MCF 10A (cell line): ENCODE measurements at regions not wholly inside any gene's neighbourhood (a gene's known extent, or its start where the extent isn't known, plus 50 kb on each side); places are given as distances from the start of the nearest gene placed in this dataset.

ENCODE experiments used
- BruUV-seq: library from RNA; stranded (reverse); fragments of 400-500 nt; replicated peaks from 2 replicates; lab custom pipeline; 2021; lab: Mats Ljungman, UMichigan
- CTCF ChIA-PET: fragments of 300-600 bp; sonication (Branson Sonifier 250); formaldehyde crosslinking; extraction: SDS; loops from one replicate; lab custom pipeline; 2021; ENCODE audit warnings: antibody characterized with exemption, inconsistent platforms; lab: Yijun Ruan, JAX
- POLR2A ChIA-PET: fragments of 300-600, 350-650 bp; sonication (Branson Sonifier 250); formaldehyde crosslinking; extraction: SDS; loops from one replicate; lab custom pipeline; 2020; ENCODE audit warnings: antibody characterized with exemption, inconsistent platforms; lab: Yijun Ruan, JAX
- DNase-seq: peaks from one replicate; pipeline ENCODE4 v3.0.0-alpha.2; 2018; ENCODE audit not compliant: unreplicated experiment
- H3K27ac Mint-ChIP-seq: one replicate; pipeline ENCODE4 v1.8.0; 2022; ENCODE audit warnings: mild to moderate bottlenecking, low read depth, mixed read lengths; ENCODE audit not compliant: unreplicated experiment
- H3K27me3 Mint-ChIP-seq: one replicate; pipeline ENCODE4 v1.8.0; 2022; ENCODE audit warnings: mixed read lengths; ENCODE audit not compliant: insufficient read depth, unreplicated experiment
- H3K36me3 Mint-ChIP-seq: one replicate; pipeline ENCODE4 v1.8.0; 2022; ENCODE audit warnings: mild to moderate bottlenecking, moderate library complexity, mixed read lengths; ENCODE audit not compliant: insufficient read depth, unreplicated experiment
- H3K4me1 Mint-ChIP-seq: one replicate; pipeline ENCODE4 v1.8.0; 2022; ENCODE audit warnings: mixed read lengths; ENCODE audit not compliant: insufficient read depth, unreplicated experiment
- H3K4me3 Mint-ChIP-seq: one replicate; pipeline ENCODE4 v1.8.0; 2022; ENCODE audit warnings: mild to moderate bottlenecking, moderate library complexity, mixed read lengths; ENCODE audit not compliant: unreplicated experiment
- H3K9me3 Mint-ChIP-seq: one replicate; pipeline ENCODE4 v1.8.0; 2022; ENCODE audit warnings: mixed read lengths; ENCODE audit not compliant: unreplicated experiment
- CTCF ChIP-seq: fragments of 200-600 bp; IDR thresholded peaks from one replicate; pipeline ENCODE4 v1.8.0; 2022; ENCODE audit warnings: antibody characterized with exemption, mild to moderate bottlenecking; ENCODE audit not compliant: unreplicated experiment
- intact Hi-C: fragments of 100-400 bp; cut with micrococcal nuclease; formaldehyde crosslinking; loops from 2 replicates; pipeline ENCODE4 v1.14.1; 2022

GRCh38 chr6:77205936-77206335, 257.4 kb downstream of the HTR1B start:
- Mint-ChIP-seq H3K27me3 (no peaks in the 10 kb centered on the region), H3K9me3 (peaks cover 7% of the 10 kb centered on the region), H3K4me1 (no peaks in the 10 kb centered on the region), H3K27ac (no peak overlapping the region), H3K4me3 (no peak overlapping the region), H3K36me3 (peaks cover 7% of the 10 kb centered on the region)
- ChIA-PET POLR2A (interaction anchor here (1.1 kb wide), 1 partner anchor 9 kb away, joined by 3 read pairs; no protein-coding TSS in a partner anchor), CTCF (interaction anchor here (0.7 kb wide), 1 partner anchor 27 kb away, joined by 4 read pairs; no protein-coding TSS in a partner anchor)
- BruUV-seq, result no TSS peak
- no peak for TF ChIP-seq CTCF
- intact Hi-C loops, result no loop called here
- no peak for DNase-seq

- TF ChIP-seq CTCF, result no peak
- H3K36me3 Mint-ChIP-seq, result peaks cover 7% of the 10 kb centered on the region
- ChIA-PET POLR2A (interaction anchor here (0.5 kb wide), 1 partner anchor 93 kb away, joined by 3 read pairs; no protein-coding TSS in a partner anchor), CTCF (no interaction called here)
- H3K4me1 Mint-ChIP-seq, result no peaks in the 10 kb centered on the region
- intact Hi-C loops, result no loop called here
- BruUV-seq, result no TSS peak
- no peaks in the 10 kb centered on the region for H3K27me3 Mint-ChIP-seq
- H3K27ac Mint-ChIP-seq, result no peak overlapping the region
- DNase-seq, result no peak
- no peak overlapping the region for H3K4me3 Mint-ChIP-seq
- peaks cover 7% of the 10 kb centered on the region for H3K9me3 Mint-ChIP-seq
Observed at GRCh38 chr6:77204555-77204954, 258.7 kb downstream of the HTR1B start.

GRCh38 chr6:77183447-77183846, 279.8 kb downstream of the HTR1B start:
- Mint-ChIP-seq H3K4me1 (peaks cover 10% of the 10 kb centered on the region), H3K9me3 (peaks cover 12% of the 10 kb centered on the region), H3K36me3 (no peaks in the 10 kb centered on the region), H3K27me3 (no peaks in the 10 kb centered on the region), H3K4me3 (no peak overlapping the region), H3K27ac (no peak overlapping the region)
- ChIA-PET POLR2A (no interaction called here), CTCF (no interaction called here)
- TF ChIP-seq CTCF, result no peak
- intact Hi-C loops, result no loop called here
- DNase-seq, result no peak
- no TSS peak for BruUV-seq

- Mint-ChIP-seq H3K27me3 (no peaks in the 10 kb centered on the region), H3K9me3 (peaks cover 12% of the 10 kb centered on the region), H3K27ac (no peak overlapping the region), H3K4me1 (peaks cover 11% of the 10 kb centered on the region), H3K36me3 (no peaks in the 10 kb centered on the region), H3K4me3 (no peak overlapping the region)
- BruUV-seq, result no TSS peak
- ChIA-PET CTCF (no interaction called here), POLR2A (interaction anchor here (0.6 kb wide), 1 partner anchor 1211 kb away, joined by 3 read pairs; no protein-coding TSS in a partner anchor)
- no peak for DNase-seq
- intact Hi-C loops, result no loop called here
- TF ChIP-seq CTCF, result no peak
Observed at GRCh38 chr6:77181749-77182148, 281.5 kb downstream of the HTR1B start.
